IgD-negative memory B cell (primary cell): ENCODE measurements at regions not wholly inside any gene's neighbourhood (a gene's known extent, or its start where the extent isn't known, plus 50 kb on each side); places are given as distances from the start of the nearest gene placed in this dataset.

ENCODE experiments used
- H3K27ac Mint-ChIP-seq, 3 donors: one replicate each; pipeline ENCODE4 v1.8.0; 2020 to 2022; ENCODE audit warnings: mild to moderate bottlenecking in 3 of 3, mixed read lengths in 3 of 3, moderate library complexity in 1 of 3
- H3K27me3 Mint-ChIP-seq: one replicate; pipeline ENCODE4 v1.8.0; 2021; ENCODE audit warnings: mixed read lengths
- H3K36me3 Mint-ChIP-seq: one replicate; pipeline ENCODE4 v1.8.0; 2020; ENCODE audit warnings: mild to moderate bottlenecking, mixed read lengths
- H3K4me1 Mint-ChIP-seq, 3 donors: one replicate each; pipeline ENCODE4 v1.8.0; 2020 to 2022; ENCODE audit warnings: mixed read lengths in 3 of 3, mild to moderate bottlenecking in 1 of 3
- H3K4me3 Mint-ChIP-seq, 4 donors: one replicate each; pipeline ENCODE4 v1.8.0; 2020 to 2022; ENCODE audit warnings: mild to moderate bottlenecking in 4 of 4, mixed read lengths in 4 of 4, moderate library complexity in 3 of 4
- H3K9me3 Mint-ChIP-seq, 3 donors: one replicate each; pipeline ENCODE4 v1.8.0; 2020 to 2021; ENCODE audit warnings: mixed read lengths in 3 of 3, mild to moderate bottlenecking in 1 of 3

GRCh38 chr22:27540247-27540646, 261.3 kb downstream of the MN1 start:
- no peaks in the 10 kb centered on the region for H3K36me3 Mint-ChIP-seq
- H3K27me3 Mint-ChIP-seq = peaks cover 4% of the 10 kb centered on the region
- H3K4me1 Mint-ChIP-seq = no peaks in the 10 kb centered on the region
- H3K4me3 Mint-ChIP-seq = no peak overlapping the region
- H3K9me3 Mint-ChIP-seq = peaks cover 0 to 6% (median 0%) of the 10 kb centered on the region in 3 donors
- no peak overlapping the region for H3K27ac Mint-ChIP-seq

- Mint-ChIP-seq H3K4me3 (no peak overlapping the region), H3K4me1 (no peaks in the 10 kb centered on the region), H3K9me3 (peaks cover 0 to 6% (median 0%) of the 10 kb centered on the region in 3 donors), H3K27me3 (peaks cover 4% of the 10 kb centered on the region), H3K27ac (no peak overlapping the region), H3K36me3 (no peaks in the 10 kb centered on the region)
These were observed 260.7 kb downstream of the MN1 start for GRCh38 chr22:27540656-27541396.

- H3K4me1 Mint-ChIP-seq = no peaks in the 10 kb centered on the region
- no peaks in the 10 kb centered on the region for H3K36me3 Mint-ChIP-seq
- H3K9me3 Mint-ChIP-seq = peaks cover 0 to 6% (median 0%) of the 10 kb centered on the region in 3 donors
- peaks cover 4% of the 10 kb centered on the region for H3K27me3 Mint-ChIP-seq
- H3K4me3 Mint-ChIP-seq = no peak overlapping the region
- H3K27ac Mint-ChIP-seq = no peak overlapping the region
These were observed 259.7 kb downstream of the MN1 start for GRCh38 chr22:27541836-27542235.

GRCh38 chr22:27542602-27543001, 259.0 kb downstream of the MN1 start:
- peaks cover 4% of the 10 kb centered on the region for H3K27me3 Mint-ChIP-seq
- peaks cover 0 to 6% (median 0%) of the 10 kb centered on the region in 3 donors for H3K9me3 Mint-ChIP-seq
- no peaks in the 10 kb centered on the region for H3K4me1 Mint-ChIP-seq
- no peak overlapping the region for H3K4me3 Mint-ChIP-seq
- no peaks in the 10 kb centered on the region for H3K36me3 Mint-ChIP-seq
- no peak overlapping the region for H3K27ac Mint-ChIP-seq

GRCh38 chr22:27543460-27543859, 258.1 kb downstream of the MN1 start:
- Mint-ChIP-seq H3K4me3 (no peak overlapping the region), H3K4me1 (no peaks in the 10 kb centered on the region), H3K27me3 (peaks cover 4% of the 10 kb centered on the region), H3K9me3 (peaks cover 0 to 6% (median 0%) of the 10 kb centered on the region in 3 donors), H3K27ac (no peak overlapping the region), H3K36me3 (no peaks in the 10 kb centered on the region)

- Mint-ChIP-seq H3K9me3 (peaks cover 0 to 11% (median 0%) of the 10 kb centered on the region in 3 donors), H3K4me3 (no peak overlapping the region), H3K27ac (no peak overlapping the region), H3K27me3 (peaks cover 4% of the 10 kb centered on the region), H3K36me3 (no peaks in the 10 kb centered on the region), H3K4me1 (peaks cover 0 to 1% (median 0%) of the 10 kb centered on the region in 3 donors)
These were observed 256.5 kb downstream of the MN1 start for GRCh38 chr22:27545085-27545484.

- H3K27me3 Mint-ChIP-seq = peaks cover 4% of the 10 kb centered on the region
- H3K27ac Mint-ChIP-seq = no peak overlapping the region
- no peak overlapping the region for H3K4me3 Mint-ChIP-seq
- H3K36me3 Mint-ChIP-seq = no peaks in the 10 kb centered on the region
- H3K9me3 Mint-ChIP-seq = peaks cover 0 to 11% (median 0%) of the 10 kb centered on the region in 3 donors
- H3K4me1 Mint-ChIP-seq = peaks cover 0 to 1% (median 0%) of the 10 kb centered on the region in 3 donors
These were observed 255.2 kb downstream of the MN1 start for GRCh38 chr22:27546157-27546935.

- H3K27me3 Mint-ChIP-seq = peaks cover 6% of the 10 kb centered on the region
These were observed 250.2 kb downstream of the MN1 start for GRCh38 chr22:27551402-27551801.

GRCh38 chr22:27552176-27552575, 249.4 kb downstream of the MN1 start:
- H3K27ac Mint-ChIP-seq = no peak overlapping the region
- H3K9me3 Mint-ChIP-seq = peaks cover 0 to 10% (median 6%) of the 10 kb centered on the region in 3 donors
- H3K4me1 Mint-ChIP-seq = peaks cover 0 to 1% (median 0%) of the 10 kb centered on the region in 3 donors
- H3K4me3 Mint-ChIP-seq = no peak overlapping the region
- H3K27me3 Mint-ChIP-seq = peaks cover 8% of the 10 kb centered on the region
- H3K36me3 Mint-ChIP-seq = no peaks in the 10 kb centered on the region

More at GRCh38 chr22:27551402-27551801, 250.2 kb downstream of the MN1 start:
- Mint-ChIP-seq H3K27ac (no peak overlapping the region), H3K36me3 (no peaks in the 10 kb centered on the region), H3K4me1 (peaks cover 0 to 1% (median 0%) of the 10 kb centered on the region in 3 donors), H3K9me3 (peaks cover 0 to 9% (median 6%) of the 10 kb centered on the region in 3 donors), H3K4me3 (no peak overlapping the region)

GRCh38 chr22:27552863-27553262, 248.7 kb downstream of the MN1 start:
- Mint-ChIP-seq H3K9me3 (peaks cover 0 to 10% (median 6%) of the 10 kb centered on the region in 3 donors), H3K36me3 (no peaks in the 10 kb centered on the region), H3K4me1 (peaks cover 0 to 1% (median 0%) of the 10 kb centered on the region in 3 donors), H3K27ac (no peak overlapping the region), H3K4me3 (no peak overlapping the region), H3K27me3 (peaks cover 8% of the 10 kb centered on the region)

- H3K36me3 Mint-ChIP-seq = no peaks in the 10 kb centered on the region
- peaks cover 8% of the 10 kb centered on the region for H3K27me3 Mint-ChIP-seq
- peaks cover 0 to 8% (median 6%) of the 10 kb centered on the region in 3 donors for H3K9me3 Mint-ChIP-seq
- H3K4me1 Mint-ChIP-seq = peaks cover 0 to 1% (median 0%) of the 10 kb centered on the region in 3 donors
- no peak overlapping the region for H3K27ac Mint-ChIP-seq
- H3K4me3 Mint-ChIP-seq = no peak overlapping the region
These were observed 247.3 kb downstream of the MN1 start for GRCh38 chr22:27554106-27554811.

GRCh38 chr22:27554841-27555456, 246.6 kb downstream of the MN1 start:
- Mint-ChIP-seq H3K27me3 (peaks cover 8% of the 10 kb centered on the region), H3K36me3 (no peaks in the 10 kb centered on the region), H3K9me3 (peaks cover 0 to 7% (median 6%) of the 10 kb centered on the region in 3 donors), H3K27ac (no peak overlapping the region), H3K4me1 (no peaks in the 10 kb centered on the region), H3K4me3 (no peak overlapping the region)

- Mint-ChIP-seq H3K27ac (no peak overlapping the region), H3K36me3 (no peaks in the 10 kb centered on the region), H3K4me3 (no peak overlapping the region), H3K4me1 (no peaks in the 10 kb centered on the region), H3K27me3 (peaks cover 8% of the 10 kb centered on the region), H3K9me3 (peaks cover 0 to 6% (median 5%) of the 10 kb centered on the region in 3 donors)
These were observed 245.2 kb downstream of the MN1 start for GRCh38 chr22:27556371-27556770.

- peaks cover 8% of the 10 kb centered on the region for H3K27me3 Mint-ChIP-seq
- no peak overlapping the region for H3K4me3 Mint-ChIP-seq
- peaks cover 1 to 6% (median 5%) of the 10 kb centered on the region in 3 donors for H3K9me3 Mint-ChIP-seq
- H3K36me3 Mint-ChIP-seq = no peaks in the 10 kb centered on the region
- H3K4me1 Mint-ChIP-seq = no peaks in the 10 kb centered on the region
- H3K27ac Mint-ChIP-seq = no peak overlapping the region
These were observed 244.1 kb downstream of the MN1 start for GRCh38 chr22:27557286-27558008.
